ENCODE measurements at regions not wholly inside any gene's neighbourhood (a gene's known extent, or its start where the extent isn't known, plus 50 kb on each side); places are given as distances from the start of the nearest gene placed in this dataset.

GRCh38 chr16:79662122-79662521 lies 61.6 kb upstream of the MAF start:
- no peak for DNase-seq (ENCODE audit: low spot score)
- Mint-ChIP-seq H3K4me1 (peaks cover 1% of the 10 kb centered on the region; the same call in 1 of the 2 replicates), H3K9me3 (peaks cover 42% of the 10 kb centered on the region), H3K36me3 (peaks cover 4% of the 10 kb centered on the region), H3K27ac (no peak overlapping the region), H3K27me3 (ENCODE audit: low read depth) (no peaks in the 10 kb centered on the region; the same call in 1 of the 2 replicates), H3K4me3 (no peak overlapping the region)
- ChIA-PET CTCF (no interaction called here), POLR2A (no interaction called here)
- no peak for TF ChIP-seq USF1 (CRISPR knock-in tag; IDR thresholded peaks at IDR 0.05)
- TF ChIP-seq RELA (CRISPR knock-in tag; IDR thresholded peaks at IDR 0.05; ENCODE audit: borderline replicate concordance), result no peak
- TF ChIP-seq CTCF (IDR thresholded peaks at IDR 0.05), result no peak
- no peak for TF ChIP-seq PREB (CRISPR knock-in tag; IDR thresholded peaks at IDR 0.05; ENCODE audit: borderline replicate concordance)
- TF ChIP-seq E2F4 (CRISPR knock-in tag; IDR thresholded peaks at IDR 0.05; ENCODE audit: borderline replicate concordance, low read depth), result no peak
- no peak for TF ChIP-seq SMAD4 (CRISPR knock-in tag; IDR thresholded peaks at IDR 0.05)
- TF ChIP-seq ZNF512 (CRISPR knock-in tag; IDR thresholded peaks at IDR 0.05; ENCODE audit: borderline replicate concordance), result no peak
- no peak for TF ChIP-seq MAX (CRISPR knock-in tag; IDR thresholded peaks at IDR 0.05)
- no peak for TF ChIP-seq NR2C2 (CRISPR knock-in tag; IDR thresholded peaks at IDR 0.05)
- TF ChIP-seq ESRRA (CRISPR knock-in tag; IDR thresholded peaks at IDR 0.05; ENCODE audit: borderline replicate concordance), result no peak
- TF ChIP-seq MLX (CRISPR knock-in tag; IDR thresholded peaks at IDR 0.05), result no peak
- TF ChIP-seq E2F1 (CRISPR knock-in tag; IDR thresholded peaks at IDR 0.05), result no peak
- TF ChIP-seq CREM (CRISPR knock-in tag; IDR thresholded peaks at IDR 0.05), result no peak
- no peak for TF ChIP-seq ZNF396 (CRISPR knock-in tag; IDR thresholded peaks at IDR 0.05; ENCODE audit: borderline replicate concordance)
- no peak for TF ChIP-seq NR1H2 (CRISPR knock-in tag; IDR thresholded peaks at IDR 0.05)
- no peak for ATAC-seq

GRCh38 chr16:79661578-79661977 lies 61.0 kb upstream of the MAF start:
- Mint-ChIP-seq H3K4me1 (peaks cover 5% of the 10 kb centered on the region; the same call in 1 of the 2 replicates), H3K36me3 (peaks cover 4% of the 10 kb centered on the region), H3K27me3 (ENCODE audit: low read depth) (no peaks in the 10 kb centered on the region; the same call in 1 of the 2 replicates), H3K9me3 (peaks cover 42% of the 10 kb centered on the region), H3K27ac (no peak overlapping the region), H3K4me3 (no peak overlapping the region)
- DNase-seq (ENCODE audit: low spot score) (no peak), ATAC-seq (no peak)
- ChIA-PET POLR2A (no interaction called here), CTCF (no interaction called here)
- TF ChIP-seq ZNF416 (CRISPR knock-in tag; IDR thresholded peaks at IDR 0.05) (no peak), E2F4 (CRISPR knock-in tag; IDR thresholded peaks at IDR 0.05; ENCODE audit: borderline replicate concordance, low read depth) (no peak), ZNF138 (CRISPR knock-in tag; conservative IDR thresholded peaks at IDR 0.05) (no peak), CDX4 (CRISPR knock-in tag; IDR thresholded peaks at IDR 0.05; ENCODE audit: borderline replicate concordance) (no peak), FOXP4 (CRISPR knock-in tag; IDR thresholded peaks at IDR 0.05) (no peak), ZSCAN18 (CRISPR knock-in tag; IDR thresholded peaks at IDR 0.05) (no peak)

Data from WTC11 (cell line).